ENCODE measurements at regions not wholly inside any gene's neighbourhood (a gene's known extent, or its start where the extent isn't known, plus 50 kb on each side); places are given as distances from the start of the nearest gene placed in this dataset.

GRCh38 chr2:176471949-176472348 is 202.7 kb downstream of the MTX2 start:
- H3K4me3 Mint-ChIP-seq (ENCODE audit: low read depth, unreplicated experiment), result no peak overlapping the region
- no TSS peak for BruUV-seq (replicated peaks)
- H3K4me1 Mint-ChIP-seq (ENCODE audit: low read depth, unreplicated experiment), result no peaks in the 10 kb centered on the region
- no peaks in the 10 kb centered on the region for H3K9me3 Mint-ChIP-seq (ENCODE audit: low read depth, unreplicated experiment)
- intact Hi-C loops (cut with micrococcal nuclease; ENCODE audit: unreplicated experiment), result no loop called here
- CTCF ChIA-PET, result interaction anchor here (2.0 kb wide), 1 partner anchor 17 kb away, joined by 5 read pairs; no protein-coding TSS in a partner anchor
- no peak for TF ChIP-seq CTCF (IDR thresholded peaks at IDR 0.05; ENCODE audit: unreplicated experiment)
- H3K36me3 Mint-ChIP-seq (ENCODE audit: insufficient read depth, unreplicated experiment), result no peaks in the 10 kb centered on the region
- no peak overlapping the region for H3K27ac Mint-ChIP-seq (ENCODE audit: unreplicated experiment)
- H3K27me3 Mint-ChIP-seq (ENCODE audit: unreplicated experiment), result no peaks in the 10 kb centered on the region
- no peak for DNase-seq

GRCh38 chr2:176473177-176473576 is 203.9 kb downstream of the MTX2 start:
- no TSS peak for BruUV-seq (replicated peaks)

GRCh38 chr2:176473851-176474250 is 204.6 kb downstream of the MTX2 start:
- TF ChIP-seq CTCF (IDR thresholded peaks at IDR 0.05; ENCODE audit: unreplicated experiment), result no peak
- Mint-ChIP-seq H3K4me1 (ENCODE audit: low read depth, unreplicated experiment) (no peaks in the 10 kb centered on the region), H3K4me3 (ENCODE audit: low read depth, unreplicated experiment) (no peak overlapping the region), H3K36me3 (ENCODE audit: insufficient read depth, unreplicated experiment) (no peaks in the 10 kb centered on the region), H3K27me3 (ENCODE audit: unreplicated experiment) (no peaks in the 10 kb centered on the region), H3K27ac (ENCODE audit: unreplicated experiment) (no peak overlapping the region), H3K9me3 (ENCODE audit: low read depth, unreplicated experiment) (no peaks in the 10 kb centered on the region)
- DNase-seq, result no peak
- CTCF ChIA-PET, result interaction anchor here (0.7 to 2.0 kb wide), 3 partner anchors 8 to 1128 kb away, joined by 5 to 8 read pairs (median 5); no protein-coding TSS in a partner anchor
- no TSS peak for BruUV-seq (replicated peaks)
- intact Hi-C loops (cut with micrococcal nuclease; ENCODE audit: unreplicated experiment), result no loop called here

More at GRCh38 chr2:176473177-176473576, 203.9 kb downstream of the MTX2 start:
- no peak for TF ChIP-seq CTCF (IDR thresholded peaks at IDR 0.05; ENCODE audit: unreplicated experiment)
- Mint-ChIP-seq H3K27ac (ENCODE audit: unreplicated experiment) (no peak overlapping the region), H3K9me3 (ENCODE audit: low read depth, unreplicated experiment) (no peaks in the 10 kb centered on the region), H3K27me3 (ENCODE audit: unreplicated experiment) (no peaks in the 10 kb centered on the region), H3K4me3 (ENCODE audit: low read depth, unreplicated experiment) (no peak overlapping the region), H3K4me1 (ENCODE audit: low read depth, unreplicated experiment) (no peaks in the 10 kb centered on the region), H3K36me3 (ENCODE audit: insufficient read depth, unreplicated experiment) (no peaks in the 10 kb centered on the region)
- intact Hi-C loops (cut with micrococcal nuclease; ENCODE audit: unreplicated experiment), result no loop called here
- CTCF ChIA-PET, result interaction anchor here (0.5 to 2.0 kb wide), 2 partner anchors 12 to 18 kb away, joined by 4 to 5 read pairs; no protein-coding TSS in a partner anchor
- DNase-seq, result peak; percentile 9

- H3K36me3 Mint-ChIP-seq (ENCODE audit: insufficient read depth, unreplicated experiment), result no peaks in the 10 kb centered on the region
- CTCF ChIA-PET, result no interaction called here
- no TSS peak for BruUV-seq (replicated peaks)
Observed at GRCh38 chr2:176477336-176477735, 208.1 kb downstream of the MTX2 start.

More at GRCh38 chr2:176477336-176477735, 208.1 kb downstream of the MTX2 start:
- H3K27ac Mint-ChIP-seq (ENCODE audit: unreplicated experiment), result no peak overlapping the region
- no peaks in the 10 kb centered on the region for H3K4me1 Mint-ChIP-seq (ENCODE audit: low read depth, unreplicated experiment)
- intact Hi-C loops (cut with micrococcal nuclease; ENCODE audit: unreplicated experiment), result no loop called here
- no peaks in the 10 kb centered on the region for H3K27me3 Mint-ChIP-seq (ENCODE audit: unreplicated experiment)
- H3K9me3 Mint-ChIP-seq (ENCODE audit: low read depth, unreplicated experiment), result peaks cover 3% of the 10 kb centered on the region
- no peak for DNase-seq
- no peak for TF ChIP-seq CTCF (IDR thresholded peaks at IDR 0.05; ENCODE audit: unreplicated experiment)
- no peak overlapping the region for H3K4me3 Mint-ChIP-seq (ENCODE audit: low read depth, unreplicated experiment)

All from Calu3 (cell line).